Adrenal gland (tissue), 9 donors: ENCODE measurements at regions not wholly inside any gene's neighbourhood (a gene's known extent, or its start where the extent isn't known, plus 50 kb on each side); places are given as distances from the start of the nearest gene placed in this dataset.

Source experiments
- DNase-seq, 7 donors: peaks; one replicate each; pipeline ENCODE4 v3.0.0-alpha.2; 2019 to 2020
- H3K27ac ChIP-seq, 5 donors: fragments of 200-600 bp; sonication (generic) in 4 of 5; 1 replicate in 3 of 5; 2 replicates in 2 of 5; pipeline versions ENCODE4 v1.5.1 to v1.8.0; 2016 to 2020; ENCODE audit warnings: mild to moderate bottlenecking in 1 of 5
- H3K27me3 ChIP-seq: fragments of 200-600 bp; 2 replicates; pipeline ENCODE4 v1.8.0; 2021
- H3K36me3 ChIP-seq, 2 donors: fragments of 200-600 bp; replicated peaks in 1 of 2; 1 replicate in 1 of 2; 2 replicates in 1 of 2; pipeline versions ENCODE4 v1.5.1 to v1.8.0; 2018 to 2022
- H3K4me1 ChIP-seq, 2 donors: fragments of 200-600 bp; replicated peaks in 1 of 2; 1 replicate in 1 of 2; 2 replicates in 1 of 2; pipeline versions ENCODE4 v1.5.1 to v1.8.0; 2018 to 2021
- H3K4me3 ChIP-seq, 4 donors: fragments of 200-600 bp; sonication (generic) in 3 of 4; one replicate each; pipeline ENCODE4 v1.5.1; 2016 to 2018
- H3K9me3 ChIP-seq, 3 donors: fragments of 200-600 bp; sonication (generic) in 1 of 3; replicated peaks in 1 of 3; 1 replicate in 2 of 3; 2 replicates in 1 of 3; pipeline versions ENCODE4 v1.5.1 to v1.8.0; 2016 to 2021
- POLR2A ChIP-seq, 2 donors: fragments of 450-650 bp; IDR thresholded peaks; one replicate each; pipeline ENCODE4 v1.6.1; 2017; ENCODE audit warnings: antibody characterized with exemption in 2 of 2, mild to moderate bottlenecking in 2 of 2, moderate library complexity in 1 of 2
- WGBS, 4 donors: extraction: QIAGEN DNeasy Blood & Tissue Kit in 2 of 4; methylation state at CpG; one replicate each; pipeline versions ENCODE4 v1.1.5 to v1.1.7; 2013 to 2017; 5-methylcytosine and 5-hydroxymethylcytosine counted together
- intact Hi-C, 2 donors: fragments of 100-400 bp; cut with DNase I; formaldehyde crosslinking; loops; one replicate each; pipeline versions ENCODE4 v1.14.1 to v1.15.0; 2022 to 2023
- TF ChIP-seq, protein P1 (sequence below), 6 experiments: fragments of 450-650 bp in 4 of 6; fragments of 200-600 bp in 2 of 6; sonication (generic) in 1 of 6; IDR thresholded peaks; 1 replicate in 5 of 6; 2 replicates in 1 of 6; pipeline versions ENCODE4 v1.5.1 to v1.8.0; 2016 to 2021; ENCODE audit warnings: antibody characterized with exemption in 6 of 6, mild to moderate bottlenecking in 2 of 6, moderate library complexity in 1 of 6
- donor health status: healthy with polysubstance abuse.
- donor health status: Bipolar disorder and iron deficiency.
- donor health status: DM: yes; HTN: yes; CAD: no.
- donor health status: DM: no; HTN: no; CAD: no.
- donor health status: DM: no; HTN: no; CAD: no.

DNA sequence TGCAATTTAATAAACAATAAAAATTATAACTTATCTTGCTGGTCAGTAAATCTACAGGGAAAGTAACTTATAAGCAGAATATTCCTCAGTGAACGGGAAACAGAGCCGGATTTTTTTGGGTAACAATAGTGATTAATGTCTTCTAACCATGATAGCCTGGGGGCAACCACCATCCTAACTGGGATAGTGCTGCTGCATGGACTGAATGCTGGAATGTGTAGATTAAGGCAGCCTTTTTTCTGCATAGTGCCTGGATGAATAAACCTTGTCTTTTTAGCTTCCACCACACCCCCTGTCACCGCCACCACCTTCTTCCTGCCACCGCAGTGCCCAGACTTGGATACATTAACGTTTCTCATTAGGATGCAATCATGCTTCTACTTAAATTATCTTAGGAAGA, 83.6 kb upstream of the LNX1 start:
- Histone ChIP-seq H3K9me3 (no peaks in the 10 kb centered on the region), H3K4me1 (peaks cover 0 to 7% of the 10 kb centered on the region in 2 donors), H3K4me3 (no peak overlapping the region), H3K36me3 (no peaks in the 10 kb centered on the region), H3K27me3 (no peaks in the 10 kb centered on the region), H3K27ac (no peak overlapping the region)
- intact Hi-C loops: no loop called here
- TF ChIP-seq, protein P1, sequence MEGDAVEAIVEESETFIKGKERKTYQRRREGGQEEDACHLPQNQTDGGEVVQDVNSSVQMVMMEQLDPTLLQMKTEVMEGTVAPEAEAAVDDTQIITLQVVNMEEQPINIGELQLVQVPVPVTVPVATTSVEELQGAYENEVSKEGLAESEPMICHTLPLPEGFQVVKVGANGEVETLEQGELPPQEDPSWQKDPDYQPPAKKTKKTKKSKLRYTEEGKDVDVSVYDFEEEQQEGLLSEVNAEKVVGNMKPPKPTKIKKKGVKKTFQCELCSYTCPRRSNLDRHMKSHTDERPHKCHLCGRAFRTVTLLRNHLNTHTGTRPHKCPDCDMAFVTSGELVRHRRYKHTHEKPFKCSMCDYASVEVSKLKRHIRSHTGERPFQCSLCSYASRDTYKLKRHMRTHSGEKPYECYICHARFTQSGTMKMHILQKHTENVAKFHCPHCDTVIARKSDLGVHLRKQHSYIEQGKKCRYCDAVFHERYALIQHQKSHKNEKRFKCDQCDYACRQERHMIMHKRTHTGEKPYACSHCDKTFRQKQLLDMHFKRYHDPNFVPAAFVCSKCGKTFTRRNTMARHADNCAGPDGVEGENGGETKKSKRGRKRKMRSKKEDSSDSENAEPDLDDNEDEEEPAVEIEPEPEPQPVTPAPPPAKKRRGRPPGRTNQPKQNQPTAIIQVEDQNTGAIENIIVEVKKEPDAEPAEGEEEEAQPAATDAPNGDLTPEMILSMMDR (IDR thresholded peaks at IDR 0.05): no peak
- 72 to 80% (median 75%) methylated on average over 5 of the region's 5 CpGs for WGBS, 4 donors
- DNase-seq: no peak

DNA sequence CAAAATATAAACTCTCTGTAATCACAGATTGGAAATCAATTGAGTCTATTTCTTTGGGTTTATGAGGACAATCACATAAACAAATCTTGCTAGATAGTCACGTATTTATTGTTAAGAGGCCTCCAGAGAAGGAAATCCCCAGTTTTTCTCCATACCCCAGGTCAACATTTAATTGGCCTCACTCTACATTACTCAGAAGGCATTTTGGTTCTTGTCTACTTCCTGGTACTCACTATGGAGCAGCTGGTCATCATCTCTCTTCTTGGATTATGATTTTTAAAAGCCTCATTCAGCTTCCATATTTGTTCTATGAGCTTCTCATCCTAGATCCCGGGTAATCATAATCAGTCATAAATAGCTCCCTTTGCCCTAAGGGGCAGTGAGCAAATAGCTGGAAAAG, 81.6 kb upstream of the LNX1 start:
- Histone ChIP-seq H3K27me3 (no peaks in the 10 kb centered on the region), H3K4me3 (no peak overlapping the region), H3K4me1 (peaks cover 0 to 7% of the 10 kb centered on the region in 2 donors), H3K27ac (no peak overlapping the region), H3K9me3 (no peaks in the 10 kb centered on the region), H3K36me3 (no peaks in the 10 kb centered on the region)
- DNase-seq: no peak
- intact Hi-C loops: no loop called here
- WGBS, 4 donors: 80 to 90% (median 85%) methylated on average over 2 of the region's 2 CpGs
- TF ChIP-seq, protein P1 (IDR thresholded peaks at IDR 0.05): no peak
- TF ChIP-seq POLR2A (IDR thresholded peaks at IDR 0.05): no peak

DNA sequence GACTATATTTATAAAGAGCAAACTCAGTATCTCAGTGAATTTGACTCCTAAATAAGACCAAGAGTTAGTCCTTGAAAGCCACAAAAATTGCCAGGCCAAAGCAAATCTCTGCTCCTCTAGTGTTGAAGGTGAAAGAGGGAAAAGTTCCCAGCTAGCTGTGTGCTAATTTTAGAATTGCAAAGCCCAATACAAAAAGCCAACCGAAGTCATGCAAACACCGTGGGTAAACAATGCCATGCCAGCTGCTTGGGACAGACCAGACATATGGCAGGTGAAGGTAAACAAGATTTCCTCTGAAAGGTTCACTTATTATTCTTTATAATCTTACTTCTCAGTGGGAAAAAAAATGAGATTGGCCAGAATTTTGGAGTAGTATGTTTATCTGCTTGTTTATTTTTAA, 80.5 kb upstream of the LNX1 start:
- no peaks in the 10 kb centered on the region for H3K9me3 ChIP-seq
- peaks cover 0 to 2% of the 10 kb centered on the region in 2 donors for H3K4me1 ChIP-seq
- 4 to 33% (median 23%) methylated on average over 2 of the region's 2 CpGs for WGBS, 4 donors
- no peaks in the 10 kb centered on the region for H3K27me3 ChIP-seq
- no peak overlapping the region for H3K27ac ChIP-seq
- DNase-seq: no peak
- H3K4me3 ChIP-seq: no peak overlapping the region
- TF ChIP-seq POLR2A (IDR thresholded peaks at IDR 0.05): no peak
- TF ChIP-seq, protein P1 (IDR thresholded peaks at IDR 0.05): no peak
- no peaks in the 10 kb centered on the region for H3K36me3 ChIP-seq
- intact Hi-C loops: no loop called here

DNA sequence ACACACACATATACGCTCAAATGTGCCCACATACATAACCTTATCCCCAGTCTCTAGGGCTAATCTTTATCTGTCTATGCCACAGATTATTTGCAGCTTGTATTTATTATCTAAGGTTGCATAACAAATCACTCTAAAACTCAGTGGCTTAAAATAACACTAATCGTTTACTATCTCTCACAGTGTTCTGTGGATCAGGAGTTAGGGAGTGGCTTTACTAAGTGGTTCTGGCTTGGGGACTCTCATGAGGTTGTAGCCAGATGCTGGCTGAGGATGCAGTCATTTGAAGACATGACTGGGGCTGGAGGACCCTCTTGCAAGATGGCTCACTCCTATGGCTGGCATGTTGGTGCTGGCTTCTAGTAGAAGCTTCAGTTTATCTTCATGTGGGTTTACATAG, 68.5 kb upstream of the LNX1 start:
- no peaks in the 10 kb centered on the region for H3K27me3 ChIP-seq
- no peak overlapping the region for H3K4me3 ChIP-seq
- no peak overlapping the region for H3K27ac ChIP-seq
- H3K4me1 ChIP-seq: peaks cover 0 to 2% of the 10 kb centered on the region in 2 donors
- no peaks in the 10 kb centered on the region for H3K9me3 ChIP-seq
- WGBS, 4 donors: 49 to 70% (median 60%) methylated on average over 2 of the region's 2 CpGs
- TF ChIP-seq POLR2A (IDR thresholded peaks at IDR 0.05): no peak
- TF ChIP-seq, protein P1 (IDR thresholded peaks at IDR 0.05): no peak
- DNase-seq: no peak
- no peaks in the 10 kb centered on the region for H3K36me3 ChIP-seq
- intact Hi-C loops: no loop called here
